ENCODE measurements at regions not wholly inside any gene's neighbourhood (a gene's known extent, or its start where the extent isn't known, plus 50 kb on each side); places are given as distances from the start of the nearest gene placed in this dataset.

- no peak for TF ChIP-seq CTCF (IDR thresholded peaks at IDR 0.05)
- TF ChIP-seq POLR2A (IDR thresholded peaks at IDR 0.05) = no peak
Measured at GRCh38 chrX:14079891-14080430, 50.3 kb upstream of the GEMIN8 start.

All from esophagus squamous epithelium (tissue), 4 donors.